CD14-positive monocyte (primary cell): ENCODE measurements at regions not wholly inside any gene's neighbourhood (a gene's known extent, or its start where the extent isn't known, plus 50 kb on each side); places are given as distances from the start of the nearest gene placed in this dataset.

Experiments used
- DNase-seq, 3 donors: peaks; one replicate each; pipeline ENCODE4 v3.0.0-alpha.2; 2011 to 2022
- H2AFZ ChIP-seq: 2 replicates; pipeline ENCODE4 v1.6.0; 2012; ENCODE audit warnings: mild to moderate bottlenecking, low read depth, low read length, inconsistent platforms; ENCODE audit not compliant: insufficient read depth, poor library complexity, severe bottlenecking
- H3K27ac ChIP-seq, 2 donors: 1 replicate in 1 of 2; 2 replicates in 1 of 2; pipeline ENCODE4 v1.5.1; 2012 to 2013; ENCODE audit warnings: low read length in 2 of 2, control low read depth in 1 of 2, inconsistent platforms in 1 of 2, low read depth in 1 of 2, mild to moderate bottlenecking in 1 of 2
- H3K27me3 ChIP-seq, 2 donors: one replicate each; pipeline versions ENCODE4 v1.6.0 to v1.6.1; 2011 to 2013; ENCODE audit warnings: low read length in 2 of 2; ENCODE audit not compliant: control insufficient read depth in 2 of 2, insufficient read depth in 2 of 2
- H3K36me3 ChIP-seq, 2 donors: replicated peaks in 1 of 2; 1 replicate in 1 of 2; 2 replicates in 1 of 2; pipeline versions ENCODE4 v1.5.1 to v1.6.1; 2012 to 2013; ENCODE audit warnings: low read length in 2 of 2, control low read depth in 1 of 2, inconsistent platforms in 1 of 2, mild to moderate bottlenecking in 1 of 2; ENCODE audit not compliant: insufficient read depth in 2 of 2, control insufficient read depth in 1 of 2
- H3K4me1 ChIP-seq, 2 donors: 1 replicate in 1 of 2; 2 replicates in 1 of 2; pipeline versions ENCODE4 v1.5.1 to v1.6.1; 2012 to 2013; ENCODE audit warnings: low read length in 2 of 2, control low read depth in 1 of 2, inconsistent platforms in 1 of 2, mild to moderate bottlenecking in 1 of 2, moderate library complexity in 1 of 2; ENCODE audit not compliant: insufficient read depth in 2 of 2, control insufficient read depth in 1 of 2
- H3K4me2 ChIP-seq: replicated peaks from 2 replicates; pipeline ENCODE3; 2012; ENCODE audit warnings: low read length, moderate library complexity, mild to moderate bottlenecking; ENCODE audit not compliant: poor library complexity, severe bottlenecking; ENCODE audit errors: extremely low read depth
- H3K4me3 ChIP-seq, 3 experiments: fragments of 200-600 bp in 1 of 3; sonication (generic) in 1 of 3; replicated peaks in 1 of 3; 1 replicate in 2 of 3; 2 replicates in 1 of 3; pipeline ENCODE4 v1.5.1; 2011 to 2013; ENCODE audit warnings: low read length in 3 of 3, mild to moderate bottlenecking in 3 of 3, control low read depth in 2 of 3, low read depth in 2 of 3, inconsistent platforms in 1 of 3, moderate library complexity in 1 of 3
- H3K79me2 ChIP-seq: 2 replicates; pipeline ENCODE4 v1.6.0; 2012; ENCODE audit warnings: mild to moderate bottlenecking, control low read depth, inconsistent platforms, low read length, moderate library complexity; ENCODE audit not compliant: insufficient read depth
- H3K9ac ChIP-seq: 2 replicates; pipeline ENCODE4 v1.6.0; 2017; ENCODE audit warnings: low read length, mild to moderate bottlenecking; ENCODE audit not compliant: insufficient read depth, poor library complexity, severe bottlenecking
- H3K9me3 ChIP-seq, 2 donors: replicated peaks in 1 of 2; 1 replicate in 1 of 2; 2 replicates in 1 of 2; pipeline versions ENCODE4 v1.5.1 to v1.6.1; 2012 to 2013; ENCODE audit warnings: low read length in 2 of 2, control low read depth in 1 of 2; ENCODE audit not compliant: control insufficient read depth in 1 of 2, insufficient read depth in 1 of 2
- H4K20me1 ChIP-seq: 2 replicates; pipeline ENCODE4 v1.6.0; 2012; ENCODE audit warnings: mild to moderate bottlenecking, low read length, control low read depth, moderate library complexity; ENCODE audit not compliant: insufficient read depth
- H3K27ac Mint-ChIP-seq, 7 donors: one replicate each; pipeline ENCODE4 v1.8.0; 2020; ENCODE audit warnings: mild to moderate bottlenecking in 7 of 7, mixed read lengths in 7 of 7, moderate library complexity in 6 of 7, inconsistent platforms in 2 of 7
- H3K27me3 Mint-ChIP-seq, 3 donors: one replicate each; pipeline ENCODE4 v1.8.0; 2021 to 2022; ENCODE audit warnings: low read depth in 3 of 3, mild to moderate bottlenecking in 3 of 3, mixed read lengths in 3 of 3, moderate library complexity in 3 of 3, inconsistent platforms in 1 of 3
- H3K36me3 Mint-ChIP-seq, 2 donors: one replicate each; pipeline ENCODE4 v1.8.0; 2020; ENCODE audit warnings: mixed read lengths in 2 of 2, inconsistent platforms in 1 of 2, mild to moderate bottlenecking in 1 of 2
- H3K4me1 Mint-ChIP-seq: one replicate; pipeline ENCODE4 v1.8.0; 2020; ENCODE audit warnings: mild to moderate bottlenecking, mixed read lengths
- H3K4me3 Mint-ChIP-seq, 2 donors: one replicate each; pipeline ENCODE4 v1.8.0; 2020; ENCODE audit warnings: mild to moderate bottlenecking in 2 of 2, mixed read lengths in 2 of 2, moderate library complexity in 1 of 2
- H3K9me3 Mint-ChIP-seq, 7 donors: one replicate each; pipeline ENCODE4 v1.8.0; 2020 to 2022; ENCODE audit warnings: mixed read lengths in 7 of 7, mild to moderate bottlenecking in 6 of 7, moderate library complexity in 6 of 7, inconsistent platforms in 2 of 7
- WGBS: methylation state at CpG from one replicate; pipeline ENCODE4 v1.1.5; 2013; ENCODE audit warnings: missing lambda C conversion rate; ENCODE audit not compliant: insufficient coverage; 5-methylcytosine and 5-hydroxymethylcytosine counted together
- intact Hi-C, 2 donors: fragments of 100-400 bp; cut with micrococcal nuclease; formaldehyde crosslinking; loops; one replicate each; pipeline versions ENCODE4 v1.15.0 to v1.15.1; 2023
- TF ChIP-seq, protein P1 (sequence below): fragments of 200-600 bp; IDR thresholded peaks from one replicate; pipeline ENCODE4 v1.8.0; 2022; ENCODE audit warnings: antibody characterized with exemption, mild to moderate bottlenecking

DNA sequence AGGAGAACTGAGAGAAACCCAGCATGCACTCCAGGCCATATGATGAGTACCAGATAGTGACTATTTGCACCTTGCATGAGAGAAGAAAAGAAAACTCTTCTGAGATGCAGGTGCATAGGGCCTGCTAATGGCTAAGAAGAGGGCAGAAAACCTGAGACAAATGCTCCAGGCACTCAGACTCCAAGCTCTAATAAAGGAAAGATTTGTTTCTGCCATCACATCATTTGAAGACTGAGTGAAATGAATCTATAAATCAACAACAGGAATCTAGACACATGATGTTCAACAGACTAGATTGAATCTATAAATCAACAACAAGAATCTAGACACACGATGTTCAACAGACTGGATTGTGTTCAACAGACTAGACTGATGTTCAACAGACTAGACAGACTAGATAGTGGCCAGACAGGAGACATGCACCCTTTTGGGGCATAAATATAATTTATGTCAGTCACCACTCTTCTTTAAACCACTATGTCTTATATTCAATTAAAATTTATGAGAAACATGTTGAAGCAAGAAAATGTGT lies 482.7 kb upstream of the UBE2E3 start:
- Mint-ChIP-seq H3K4me1 (no peaks in the 10 kb centered on the region), H3K27ac (no peak overlapping the region), H3K9me3 (peaks cover 4 to 20% (median 9%) of the 10 kb centered on the region in 7 donors), H3K36me3 (no peaks in the 10 kb centered on the region), H3K4me3 (no peak overlapping the region), H3K27me3 (peaks cover 0 to 3% (median 1%) of the 10 kb centered on the region in 3 donors)
- intact Hi-C loops = no loop called here
- Histone ChIP-seq H3K4me1 (no peaks in the 10 kb centered on the region), H3K9me3 (peaks cover 7 to 16% of the 10 kb centered on the region in 2 donors), H3K27me3 (no peaks in the 10 kb centered on the region), H3K27ac (no peak overlapping the region), H3K4me3 (no peak overlapping the region), H3K79me2 (no peaks in the 10 kb centered on the region), H2AFZ (no peak overlapping the region), H3K36me3 (no peaks in the 10 kb centered on the region), H3K4me2 (no peak overlapping the region), H4K20me1 (no peaks in the 10 kb centered on the region), H3K9ac (no peak overlapping the region)
- no peak for DNase-seq
- TF ChIP-seq, protein P1, sequence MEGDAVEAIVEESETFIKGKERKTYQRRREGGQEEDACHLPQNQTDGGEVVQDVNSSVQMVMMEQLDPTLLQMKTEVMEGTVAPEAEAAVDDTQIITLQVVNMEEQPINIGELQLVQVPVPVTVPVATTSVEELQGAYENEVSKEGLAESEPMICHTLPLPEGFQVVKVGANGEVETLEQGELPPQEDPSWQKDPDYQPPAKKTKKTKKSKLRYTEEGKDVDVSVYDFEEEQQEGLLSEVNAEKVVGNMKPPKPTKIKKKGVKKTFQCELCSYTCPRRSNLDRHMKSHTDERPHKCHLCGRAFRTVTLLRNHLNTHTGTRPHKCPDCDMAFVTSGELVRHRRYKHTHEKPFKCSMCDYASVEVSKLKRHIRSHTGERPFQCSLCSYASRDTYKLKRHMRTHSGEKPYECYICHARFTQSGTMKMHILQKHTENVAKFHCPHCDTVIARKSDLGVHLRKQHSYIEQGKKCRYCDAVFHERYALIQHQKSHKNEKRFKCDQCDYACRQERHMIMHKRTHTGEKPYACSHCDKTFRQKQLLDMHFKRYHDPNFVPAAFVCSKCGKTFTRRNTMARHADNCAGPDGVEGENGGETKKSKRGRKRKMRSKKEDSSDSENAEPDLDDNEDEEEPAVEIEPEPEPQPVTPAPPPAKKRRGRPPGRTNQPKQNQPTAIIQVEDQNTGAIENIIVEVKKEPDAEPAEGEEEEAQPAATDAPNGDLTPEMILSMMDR = no peak
- no CpG with 5 or more reads among the region's 1 CpG for WGBS

DNA sequence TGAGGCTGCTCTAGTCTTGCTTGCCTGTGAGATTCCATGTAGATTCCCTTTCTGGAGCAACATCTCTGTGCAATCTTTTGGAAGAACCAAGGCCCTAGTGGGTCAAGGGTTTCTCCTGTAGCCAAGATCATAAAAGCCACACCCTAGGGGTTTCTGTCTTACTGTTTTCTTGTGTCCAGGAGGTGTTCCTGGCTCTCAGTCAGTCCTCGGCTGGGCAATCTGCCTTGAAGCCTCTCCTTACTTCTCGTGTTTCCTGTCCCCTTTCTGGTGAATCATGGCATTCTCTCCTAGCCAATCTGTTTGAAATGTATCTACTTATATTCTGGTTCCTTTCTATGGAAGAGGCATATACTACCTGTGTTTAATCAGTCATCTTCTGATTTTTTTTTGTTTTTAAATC lies 484.8 kb upstream of the UBE2E3 start:
- TF ChIP-seq, protein P1 = no peak
- H3K79me2 ChIP-seq = no peaks in the 10 kb centered on the region
- H3K36me3 Mint-ChIP-seq = no peaks in the 10 kb centered on the region
- no peak overlapping the region for H3K27ac Mint-ChIP-seq
- peaks cover 4 to 20% (median 9%) of the 10 kb centered on the region in 7 donors for H3K9me3 Mint-ChIP-seq
- WGBS = no CpG with 5 or more reads among the region's 2 CpGs
- no peaks in the 10 kb centered on the region for H3K4me1 Mint-ChIP-seq
- H3K4me1 ChIP-seq = no peaks in the 10 kb centered on the region
- DNase-seq = no peak
- H3K36me3 ChIP-seq = no peaks in the 10 kb centered on the region
- H3K4me2 ChIP-seq = no peak overlapping the region
- no peak overlapping the region for H3K4me3 ChIP-seq
- no peak overlapping the region for H3K4me3 Mint-ChIP-seq
- no peaks in the 10 kb centered on the region for H3K27me3 ChIP-seq
- H4K20me1 ChIP-seq = no peaks in the 10 kb centered on the region
- H3K9ac ChIP-seq = no peak overlapping the region
- intact Hi-C loops = no loop called here
- H3K27ac ChIP-seq = no peak overlapping the region
- H3K27me3 Mint-ChIP-seq = peaks cover 0 to 3% (median 1%) of the 10 kb centered on the region in 3 donors
- H3K9me3 ChIP-seq = peaks cover 7 to 16% of the 10 kb centered on the region in 2 donors
- no peak overlapping the region for H2AFZ ChIP-seq
